HG02678 (cell line): ENCODE measurements at regions not wholly inside any gene's neighbourhood (a gene's known extent, or its start where the extent isn't known, plus 50 kb on each side); places are given as distances from the start of the nearest gene placed in this dataset.

ENCODE experiments used
- ATAC-seq: cut with Tn5 transposase; IDR thresholded peaks from one replicate; pipeline ENCODE4 v1.9.1; 2021; ENCODE audit warnings: mild to moderate bottlenecking, moderate library complexity; ENCODE audit not compliant: unreplicated experiment

- ATAC-seq, result no peak
Observed at GRCh38 chr3:167958141-167958540, 137.6 kb downstream of the GOLIM4 start.

GRCh38 chr3:167952969-167953368 is 142.8 kb downstream of the GOLIM4 start:
- ATAC-seq, result no peak

DNA sequence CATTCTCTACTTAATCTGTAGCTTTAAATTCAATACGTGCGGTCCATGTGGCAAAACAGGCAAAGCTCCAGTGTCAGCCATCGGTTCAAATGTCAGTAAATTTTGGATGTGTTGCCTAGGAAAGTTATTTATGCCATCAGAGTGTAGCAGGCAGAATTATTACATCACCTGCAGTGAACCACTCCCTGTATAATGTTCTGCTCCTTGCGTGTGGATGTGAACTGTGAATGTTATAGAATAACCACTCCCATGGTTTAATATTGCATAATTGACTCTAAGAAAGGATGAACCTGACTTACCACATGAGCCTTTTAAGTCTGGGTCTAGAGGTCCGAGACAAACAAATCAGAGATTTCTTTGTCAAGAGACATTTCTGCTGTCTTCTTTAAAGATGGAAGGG is 145.5 kb downstream of the GOLIM4 start:
- ATAC-seq, result no peak

GRCh38 chr3:167941234-167941995 is 154.3 kb downstream of the GOLIM4 start:
- no peak for ATAC-seq

DNA sequence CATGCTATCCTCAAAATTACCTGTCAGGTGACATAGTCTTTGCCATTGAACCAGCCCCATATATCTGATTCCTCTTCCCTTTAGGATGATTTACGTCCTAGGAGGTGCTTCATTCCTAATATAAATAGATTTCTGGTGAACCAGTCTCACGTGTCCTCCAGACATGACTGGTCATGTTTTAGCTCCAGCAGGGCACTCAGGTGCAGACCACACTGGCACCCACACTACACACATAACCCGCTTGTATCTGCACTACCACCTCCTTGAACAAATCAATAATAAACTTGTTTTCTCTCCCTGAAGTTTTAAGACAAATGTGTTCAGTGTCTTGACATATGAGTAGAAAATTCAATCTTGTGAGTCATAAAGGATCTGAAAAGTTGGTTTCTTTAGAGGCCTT is 155.5 kb downstream of the GOLIM4 start:
- no peak for ATAC-seq

DNA sequence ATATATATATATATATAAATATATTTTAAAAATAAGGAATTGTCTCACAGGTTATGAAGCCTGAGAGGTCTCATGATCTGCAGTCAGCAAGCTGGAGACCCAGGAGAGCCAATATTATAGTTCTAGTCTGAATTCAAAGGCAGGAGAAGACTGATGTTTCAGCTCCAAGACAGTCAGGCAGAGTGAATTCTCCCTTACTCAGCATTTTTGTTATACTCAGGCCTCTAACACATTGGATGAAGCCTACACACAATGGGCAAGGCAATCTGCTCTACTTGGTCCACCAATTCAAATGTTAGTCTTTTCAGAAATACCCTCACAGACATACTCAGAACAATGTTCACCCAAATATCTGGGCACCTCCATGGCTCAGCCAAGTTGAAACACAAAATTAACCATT is 157.2 kb downstream of the GOLIM4 start:
- ATAC-seq, result no peak

DNA sequence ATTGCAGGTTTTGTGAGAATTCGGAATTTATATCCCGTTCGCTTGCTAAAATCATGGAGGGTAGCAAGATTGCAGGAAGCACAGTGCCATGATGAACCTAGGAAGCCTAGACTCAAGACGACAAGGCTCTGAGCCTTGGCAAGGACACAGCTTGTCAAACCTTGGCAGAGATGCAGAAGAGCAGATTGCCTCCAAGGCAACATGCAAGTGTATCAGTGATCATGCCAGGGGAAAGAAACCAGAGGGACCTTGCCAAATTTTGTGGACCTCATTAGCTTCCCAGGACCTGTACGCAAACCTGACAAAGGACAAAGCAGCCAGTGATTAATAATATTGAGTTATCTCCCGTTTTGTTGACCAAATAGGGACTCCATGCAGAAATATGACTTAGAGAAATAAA is 159.7 kb downstream of the GOLIM4 start:
- ATAC-seq, result no peak

DNA sequence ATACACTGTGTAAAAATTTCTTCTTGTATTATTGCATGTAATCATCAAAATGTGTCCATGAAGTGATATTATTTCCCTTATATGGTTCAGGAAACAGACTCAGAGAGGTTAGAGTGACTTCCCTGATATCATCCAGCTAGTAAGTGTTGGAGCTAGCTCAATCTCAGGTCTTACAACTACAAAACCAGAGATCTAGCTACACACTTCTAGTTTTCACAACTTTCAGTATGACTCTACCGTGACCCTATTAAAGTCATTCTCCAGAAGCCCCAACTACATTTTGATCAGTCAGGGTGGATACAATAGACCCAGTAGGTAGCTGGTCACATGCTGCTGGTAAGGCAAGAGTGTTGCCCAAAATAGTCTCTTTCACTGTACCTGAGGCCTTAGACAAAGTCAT is 165.3 kb downstream of the GOLIM4 start:
- ATAC-seq, result no peak

GRCh38 chr3:167929968-167930367 is 165.8 kb downstream of the GOLIM4 start:
- ATAC-seq, result no peak

GRCh38 chr3:167928381-167928780 is 167.3 kb downstream of the GOLIM4 start:
- ATAC-seq, result no peak

GRCh38 chr3:167920747-167921146 is 175.0 kb downstream of the GOLIM4 start:
- ATAC-seq, result no peak

GRCh38 chr3:167919590-167919989 is 176.1 kb downstream of the GOLIM4 start:
- no peak for ATAC-seq

- ATAC-seq, result no peak
Observed at GRCh38 chr3:167918686-167919085, 177.0 kb downstream of the GOLIM4 start.

DNA sequence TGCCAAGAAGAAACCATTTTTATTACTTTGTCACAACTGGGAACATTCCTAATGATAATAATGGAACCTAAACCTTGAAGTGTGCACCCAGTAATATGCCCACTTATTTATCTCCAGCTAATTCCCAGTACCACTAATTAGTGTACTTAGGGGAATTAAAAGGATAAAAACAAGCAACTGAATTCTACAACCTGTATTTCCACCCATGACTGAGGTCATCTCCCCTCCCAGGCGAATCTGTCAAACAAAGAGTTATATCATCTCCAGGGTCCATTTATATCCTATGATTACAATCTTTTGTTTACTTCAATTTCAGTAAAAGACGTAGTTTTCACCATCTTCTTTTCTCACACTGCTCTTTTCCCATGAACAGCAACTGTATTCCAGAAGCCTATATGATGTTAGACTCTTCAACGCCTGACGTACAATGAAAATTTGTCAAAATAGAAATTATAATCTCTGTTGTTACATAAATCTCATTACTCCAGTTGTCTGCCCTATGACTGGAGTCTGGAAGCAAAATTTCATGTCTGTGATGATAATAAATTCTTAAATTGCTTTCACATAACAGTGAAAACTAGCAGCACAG is 177.6 kb downstream of the GOLIM4 start:
- no peak for ATAC-seq

- ATAC-seq, result no peak
Observed at GRCh38 chr3:167913219-167913835, 177.8 kb downstream of the SERPINI1 start.

- no peak for ATAC-seq
Observed at GRCh38 chr3:167909952-167910351, 174.4 kb downstream of the SERPINI1 start.

DNA sequence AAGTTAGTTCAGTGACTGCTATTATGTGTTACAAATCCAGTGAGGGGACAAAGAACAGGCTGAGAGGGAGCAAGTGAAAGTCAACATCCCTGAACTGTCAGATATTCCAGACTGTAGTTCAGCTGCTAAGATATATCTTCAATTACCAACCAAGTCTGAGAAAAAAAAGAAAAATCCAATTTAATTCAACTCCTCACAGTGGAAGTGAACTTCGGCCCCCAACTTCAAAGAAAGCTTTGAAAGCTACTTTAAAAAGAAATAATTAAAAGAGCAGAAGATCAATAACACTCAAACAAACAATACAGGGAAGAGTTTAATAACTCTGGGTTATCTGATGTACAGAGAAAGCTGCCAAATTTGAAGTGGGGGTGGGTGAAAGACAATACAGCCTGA is 174.0 kb downstream of the SERPINI1 start:
- ATAC-seq, result no peak

DNA sequence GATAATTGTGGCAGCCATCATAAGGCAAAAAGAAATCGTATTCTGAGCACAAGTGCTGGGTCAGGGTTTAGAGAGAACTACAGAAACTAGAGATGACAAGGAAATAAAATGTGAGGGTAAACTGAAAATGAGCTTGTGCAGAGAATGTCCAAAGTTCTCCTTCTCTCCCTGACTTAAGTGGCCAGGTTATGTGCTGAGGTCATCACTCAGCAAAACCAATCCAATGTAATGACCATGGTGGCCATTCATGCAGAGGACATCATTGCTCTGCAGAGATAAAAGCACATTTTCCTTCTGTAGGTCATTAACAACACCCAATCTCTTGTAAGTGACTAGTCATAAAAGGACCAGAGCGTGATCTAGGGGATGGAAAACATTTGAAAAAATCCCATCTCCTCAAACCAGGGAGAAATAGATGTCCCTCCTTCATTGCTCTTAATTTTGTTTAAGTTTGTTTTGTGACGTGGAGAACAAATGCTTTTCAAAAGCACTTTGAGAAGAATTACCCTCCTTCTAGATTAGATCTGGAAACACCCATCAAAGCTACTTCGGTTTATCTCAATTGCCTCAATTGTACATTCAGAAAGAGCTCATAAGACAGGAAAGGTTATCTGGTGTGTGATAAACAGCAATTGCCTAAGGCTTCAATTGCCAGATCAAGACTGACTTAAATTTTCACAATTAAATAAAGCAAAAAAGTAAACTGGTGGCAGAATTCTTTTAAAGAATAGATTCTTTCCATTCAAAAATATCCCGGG is 173.4 kb downstream of the SERPINI1 start:
- ATAC-seq, result no peak

DNA sequence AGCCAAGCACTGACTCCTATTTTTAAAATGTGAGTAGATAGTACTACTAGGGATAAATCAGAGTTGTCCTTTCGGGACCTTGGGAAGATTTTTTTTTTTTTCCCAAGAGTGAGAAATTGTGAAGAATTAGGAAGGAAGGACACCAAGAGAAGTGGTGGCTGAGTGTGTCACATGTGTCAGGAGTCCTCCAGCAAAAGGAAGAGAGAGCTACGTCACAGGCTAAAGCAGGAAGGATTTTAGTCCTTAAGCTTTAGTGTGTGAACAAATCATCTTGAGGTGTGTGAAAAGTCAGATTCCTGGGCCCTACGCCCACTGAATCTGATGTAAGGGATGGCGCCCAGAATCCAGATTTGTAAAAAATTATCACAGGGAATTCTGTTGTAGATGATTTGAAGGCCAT is 172.7 kb downstream of the SERPINI1 start:
- no peak for ATAC-seq

DNA sequence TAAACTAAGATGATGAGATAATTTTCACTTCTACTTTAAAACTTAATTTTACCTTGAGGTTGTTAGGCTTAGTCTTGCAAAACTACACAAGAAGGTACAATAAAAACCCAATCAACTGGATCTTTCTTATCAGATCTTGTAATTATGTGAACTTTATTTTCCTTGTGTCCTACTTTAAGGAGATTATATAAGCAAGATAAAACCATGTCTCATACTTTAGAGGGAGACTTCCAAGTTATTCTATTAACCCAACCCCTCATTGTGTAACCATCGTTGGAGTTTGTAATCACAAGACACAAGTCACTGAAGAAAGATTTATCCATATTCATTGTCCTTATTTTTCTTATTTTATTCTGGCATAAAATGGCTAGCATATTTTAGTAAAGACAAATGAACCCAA is 165.6 kb downstream of the SERPINI1 start:
- ATAC-seq, result no peak

GRCh38 chr3:167899093-167899492 is 163.6 kb downstream of the SERPINI1 start:
- no peak for ATAC-seq

DNA sequence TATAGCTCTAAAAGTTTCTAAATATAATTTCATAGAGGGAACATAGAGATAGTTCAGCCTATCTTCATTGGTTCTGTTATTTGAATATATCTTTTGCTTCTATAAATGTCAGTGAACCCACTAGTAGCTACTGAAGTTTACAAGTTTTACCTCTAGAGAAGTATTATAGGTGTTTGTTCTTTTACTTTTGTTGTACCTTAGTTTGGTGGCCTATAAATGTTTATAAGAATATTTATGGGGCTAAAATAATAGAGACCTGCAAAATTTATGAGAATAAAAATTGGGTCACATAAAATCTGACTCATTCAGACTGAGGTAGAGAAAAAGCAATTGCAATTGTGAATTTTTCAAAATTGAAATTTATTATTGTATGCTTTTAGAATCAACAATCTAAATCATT is 162.6 kb downstream of the SERPINI1 start:
- no peak for ATAC-seq
